ENCODE measurements at regions not wholly inside any gene's neighbourhood (a gene's known extent, or its start where the extent isn't known, plus 50 kb on each side); places are given as distances from the start of the nearest gene placed in this dataset.
"Not testable (repeated sequence)": the region's sequence is repeated elsewhere in the genome, so short reads cannot be mapped to it uniquely, and the experiment has no call there.

DNA sequence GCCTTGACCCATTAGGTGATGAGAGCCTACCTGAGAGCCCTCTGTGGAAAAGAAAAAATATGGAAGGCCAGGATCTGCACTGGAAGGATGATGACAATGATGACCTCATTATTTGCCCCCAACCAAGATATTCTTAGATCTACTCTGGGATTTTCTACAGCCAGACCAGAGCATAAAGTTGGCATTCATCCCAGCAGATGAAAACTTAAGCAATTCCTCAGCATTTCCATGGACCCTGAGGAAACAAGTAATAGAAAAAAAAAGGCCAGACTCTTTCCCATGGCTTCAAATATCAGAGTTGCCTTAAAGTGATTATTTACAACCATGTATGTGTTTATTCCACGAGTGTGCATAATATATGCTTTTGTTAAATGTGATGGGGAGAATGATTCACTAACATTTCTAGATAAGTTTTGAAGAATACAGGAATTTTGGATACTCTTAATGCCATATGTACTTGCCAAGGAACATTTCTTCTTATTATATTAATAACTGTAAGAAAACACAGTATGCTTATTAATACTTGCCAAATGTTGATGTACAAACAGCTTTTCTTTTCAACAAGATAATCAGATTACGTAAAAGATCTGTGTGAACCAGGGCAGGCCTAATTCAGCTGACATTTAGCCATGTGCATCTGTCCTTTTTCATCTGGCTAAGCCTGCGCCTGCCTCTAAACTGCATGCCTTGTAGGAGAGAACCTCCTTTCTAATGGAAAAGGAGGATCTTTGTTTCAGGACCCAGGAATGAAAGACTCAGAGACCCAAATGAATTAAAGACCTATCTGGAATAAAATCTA, 94.8 kb downstream of the ARRDC3 start:
- in situ Hi-C loops (cut with HindIII; ENCODE audit: low sequenced_read_pairs): no loop called here

DNA sequence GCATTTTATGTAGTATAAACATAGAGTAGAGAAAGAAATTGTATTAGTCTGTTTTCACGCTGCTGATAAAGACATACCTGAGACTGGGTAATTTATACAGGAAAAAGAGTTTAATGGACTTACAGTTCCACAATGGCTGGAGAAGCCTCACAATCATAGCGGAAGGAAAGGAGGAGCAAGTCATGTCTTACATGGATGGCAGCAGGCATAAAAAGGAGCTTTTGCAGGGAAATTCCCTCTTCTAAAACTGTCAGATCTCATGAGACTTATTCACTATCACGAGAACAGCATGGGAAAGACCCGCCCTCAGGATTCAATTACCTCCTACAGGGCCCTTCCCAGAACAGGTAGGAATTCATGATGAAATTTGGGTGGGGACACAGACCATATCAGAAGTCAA, 98.1 kb downstream of the ARRDC3 start:
- in situ Hi-C loops (cut with HindIII; ENCODE audit: low sequenced_read_pairs): not testable (repeated sequence)

DNA sequence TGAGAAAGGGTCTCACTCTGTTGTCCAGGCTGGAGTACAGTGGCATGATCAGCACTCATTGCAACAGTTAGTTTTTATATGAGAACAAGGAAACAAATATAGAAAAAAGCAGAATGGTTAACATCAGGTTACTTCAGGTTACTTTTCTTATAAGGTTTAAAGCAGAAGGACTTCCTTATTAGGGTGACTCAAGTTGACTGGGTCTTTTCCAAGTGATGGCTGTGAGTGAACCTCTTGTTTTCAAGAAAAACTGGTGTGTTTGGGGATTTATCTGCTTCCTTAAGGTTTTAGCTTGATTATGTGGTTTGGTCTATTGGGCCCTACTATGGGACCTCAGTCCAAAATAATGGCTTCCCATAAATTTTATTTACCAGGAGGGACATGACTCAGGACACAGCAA, 99.2 kb downstream of the ARRDC3 start:
- in situ Hi-C loops (cut with HindIII; ENCODE audit: low sequenced_read_pairs): loop anchor here (5.0 kb wide), 1 partner anchor 88 kb away; no protein-coding TSS in a partner anchor

DNA sequence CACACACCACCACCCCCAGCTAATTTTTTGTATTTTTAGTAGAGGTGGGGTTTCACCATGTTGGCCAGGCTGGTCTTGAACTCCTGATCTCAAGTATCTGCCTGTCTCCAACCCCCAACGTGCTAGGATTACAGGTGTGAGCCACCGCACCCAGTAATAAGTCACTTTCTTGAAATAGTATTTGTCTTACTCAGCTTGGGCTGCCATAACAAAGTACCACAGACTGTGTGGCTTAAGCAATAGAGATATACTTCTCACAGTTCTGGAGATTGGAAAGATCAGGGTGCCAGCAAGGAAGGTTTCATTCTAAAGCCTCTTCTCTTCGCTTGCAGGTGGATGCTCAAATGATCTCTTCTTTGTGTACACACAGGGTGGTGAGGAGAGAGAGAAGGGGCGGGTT, 99.8 kb downstream of the ARRDC3 start:
- in situ Hi-C loops (cut with HindIII; ENCODE audit: low sequenced_read_pairs): loop anchor here (5.0 kb wide), 1 partner anchor 89 kb away; no protein-coding TSS in a partner anchor

DNA sequence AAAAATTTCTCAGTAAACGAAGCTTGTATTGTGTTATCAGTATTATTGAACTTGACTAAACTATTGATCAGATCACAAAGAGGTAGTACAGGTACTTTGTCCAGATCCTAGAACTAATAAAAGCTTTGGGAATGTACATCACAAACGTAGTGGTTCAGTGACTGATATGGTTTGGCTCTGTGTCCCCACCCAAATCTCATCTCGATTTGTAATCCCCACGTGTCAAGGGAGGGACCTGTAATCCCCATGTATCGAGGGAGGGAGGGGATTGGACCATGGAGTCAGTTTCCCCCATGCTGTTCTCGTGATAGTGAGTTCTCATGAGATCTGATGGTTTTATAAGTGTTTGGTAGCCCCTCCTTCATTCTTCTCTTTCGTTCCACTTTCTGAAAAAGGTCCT, 100.9 kb downstream of the ARRDC3 start:
- in situ Hi-C loops (cut with HindIII; ENCODE audit: low sequenced_read_pairs): loop anchor here (5.0 kb wide), 1 partner anchor 90 kb away; no protein-coding TSS in a partner anchor

DNA sequence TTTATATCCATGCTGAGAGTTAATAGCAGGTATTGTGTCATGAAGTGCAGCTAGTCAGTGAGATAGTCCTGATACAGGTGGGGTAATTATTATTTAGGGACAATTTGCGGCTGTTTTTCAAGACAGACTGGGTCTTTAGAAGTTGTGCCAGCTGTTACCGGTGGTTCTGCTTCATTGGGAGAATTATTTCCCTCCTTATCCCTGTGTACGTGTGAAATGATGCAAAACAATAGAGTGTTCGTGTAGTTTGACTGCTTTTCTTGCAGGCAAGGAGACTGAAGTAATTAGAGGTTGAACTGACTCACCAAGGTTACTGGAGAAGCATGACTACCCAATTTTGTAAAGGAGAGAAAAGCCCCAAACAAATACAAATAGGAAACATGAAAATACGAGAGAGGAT, 101.7 kb downstream of the ARRDC3 start:
- in situ Hi-C loops (cut with HindIII; ENCODE audit: low sequenced_read_pairs): loop anchor here (5.0 kb wide), 1 partner anchor 91 kb away; no protein-coding TSS in a partner anchor

DNA sequence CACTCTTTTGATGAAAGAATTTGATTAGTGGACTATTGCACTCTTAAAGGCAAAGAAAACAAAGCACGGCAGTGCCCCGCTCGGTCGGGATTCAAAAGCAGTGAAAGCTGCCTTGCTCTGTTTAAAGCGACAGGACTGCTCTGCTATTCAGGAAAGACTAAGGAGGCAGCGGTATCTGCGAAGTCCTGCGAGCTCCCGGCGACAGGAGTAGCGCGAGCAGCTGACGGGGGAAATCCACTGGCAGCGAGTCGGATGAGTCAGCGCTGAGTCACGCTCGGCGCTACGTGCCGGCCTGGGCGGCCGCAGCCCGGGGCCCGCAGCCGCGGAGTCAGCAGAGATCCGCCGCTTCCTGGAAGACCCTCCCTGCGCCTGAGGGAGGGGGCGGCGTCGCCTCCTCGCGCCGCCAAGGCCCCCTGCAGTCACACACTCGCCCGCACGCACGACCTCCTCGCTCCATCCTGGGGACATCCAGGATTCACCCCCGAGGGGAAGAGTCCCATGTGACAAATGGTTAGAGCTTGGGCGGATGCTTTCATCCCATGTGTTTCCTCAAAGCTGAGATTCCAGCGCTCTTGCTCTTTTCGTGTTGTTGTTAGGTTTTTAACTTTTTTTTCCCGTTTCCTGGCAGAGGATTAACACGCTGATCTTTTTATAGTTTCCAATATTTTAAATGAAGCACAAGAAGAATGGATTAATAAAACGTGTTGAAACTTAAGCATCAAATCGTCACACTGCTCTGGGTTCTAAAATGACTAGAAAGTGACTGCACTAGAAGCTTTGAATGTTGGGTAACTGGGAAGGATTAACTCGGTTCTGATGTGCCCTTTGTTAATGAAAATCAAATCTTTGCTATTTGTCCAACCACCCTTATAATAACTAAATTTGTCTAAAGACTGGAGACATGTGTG, 102.5 kb downstream of the ARRDC3 start:
- in situ Hi-C loops (cut with HindIII; ENCODE audit: low sequenced_read_pairs): loop anchor here (5.0 kb wide), 1 partner anchor 92 kb away; no protein-coding TSS in a partner anchor

DNA sequence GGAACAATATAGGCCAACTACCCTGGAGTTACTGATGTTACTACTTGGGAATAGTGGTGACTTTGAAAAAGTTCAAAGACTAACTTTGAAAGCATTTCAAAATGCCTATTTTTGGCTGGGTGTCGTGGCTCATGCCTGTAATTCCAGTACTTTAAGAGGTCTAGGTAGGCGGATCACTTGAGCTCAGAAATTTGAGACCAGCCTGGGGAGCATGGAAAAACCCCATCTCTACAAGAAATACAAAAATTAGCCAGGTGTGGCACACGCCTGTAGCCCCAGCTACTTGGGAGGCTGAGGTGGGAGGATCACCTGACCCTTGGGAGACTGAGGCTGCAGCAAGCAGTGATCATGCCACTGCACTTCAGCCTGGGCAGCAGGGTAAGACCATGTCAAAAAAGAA, 105.3 kb downstream of the ARRDC3 start:
- in situ Hi-C loops (cut with HindIII; ENCODE audit: low sequenced_read_pairs): no loop called here

DNA sequence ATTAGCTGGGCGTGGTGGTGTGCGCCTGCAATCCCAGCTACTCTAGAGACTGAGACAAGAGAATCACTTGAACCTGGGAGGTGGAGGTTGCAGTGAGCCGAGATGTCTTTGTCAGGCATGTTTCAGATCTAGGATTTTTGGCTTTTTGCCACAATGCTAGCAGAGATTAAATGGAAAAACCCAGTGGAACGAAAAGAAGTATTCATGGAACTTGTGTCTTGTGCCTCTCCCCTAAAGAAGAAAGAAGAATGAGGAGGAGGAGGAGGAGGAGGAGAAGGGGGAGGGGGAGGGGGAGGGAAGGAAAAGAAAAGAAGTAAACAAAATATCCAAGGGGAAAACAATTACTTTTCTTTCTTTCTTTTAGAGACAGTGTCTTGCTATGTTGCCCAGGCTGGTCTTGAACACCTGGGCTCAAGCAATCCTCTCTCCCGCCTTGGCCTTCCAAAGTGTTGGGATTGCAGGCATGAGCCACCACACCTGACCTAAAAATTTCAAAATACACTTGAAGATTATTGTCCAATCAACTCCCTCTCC, 106.0 kb downstream of the ARRDC3 start:
- in situ Hi-C loops (cut with HindIII; ENCODE audit: low sequenced_read_pairs): no loop called here

DNA sequence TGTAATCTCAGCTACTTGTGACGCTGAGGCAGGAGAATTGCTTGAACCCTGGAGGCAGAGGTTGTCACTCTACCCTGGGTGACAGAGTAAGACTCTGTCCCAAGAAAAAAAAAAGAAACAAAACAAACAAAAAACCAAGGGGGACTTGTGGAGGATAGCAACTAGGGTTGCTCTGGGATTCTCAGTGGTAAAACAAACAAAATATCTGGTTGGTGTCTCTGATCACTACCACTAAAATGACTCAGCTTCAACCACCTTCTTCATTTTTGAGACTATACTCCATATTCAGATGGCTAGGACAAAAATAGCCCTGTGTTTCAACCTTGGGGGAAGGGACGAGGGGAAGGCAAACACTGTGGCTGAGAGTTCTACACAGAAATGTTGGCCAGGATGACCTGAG, 110.3 kb downstream of the ARRDC3 start:
- in situ Hi-C loops (cut with HindIII; ENCODE audit: low sequenced_read_pairs): no loop called here

DNA sequence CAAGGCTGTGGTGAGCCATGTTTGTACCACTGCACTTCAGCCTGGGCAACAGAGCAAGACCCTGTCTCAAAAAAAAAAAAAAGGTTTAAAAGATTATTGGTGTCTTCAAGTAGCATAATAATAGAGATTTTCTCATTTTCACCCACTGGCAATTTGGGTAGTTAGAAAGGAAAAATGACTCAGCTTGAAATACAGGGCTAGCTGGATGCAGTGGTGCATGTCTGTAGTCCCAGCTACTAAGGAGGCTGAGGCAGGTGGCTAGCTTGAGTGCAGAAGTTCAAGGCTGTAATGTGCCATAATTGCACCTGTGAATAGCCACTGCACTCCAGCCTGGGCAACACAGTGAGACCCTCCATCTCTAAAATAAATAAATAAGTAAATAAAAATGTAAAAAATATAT, 111.1 kb downstream of the ARRDC3 start:
- in situ Hi-C loops (cut with HindIII; ENCODE audit: low sequenced_read_pairs): no loop called here

DNA sequence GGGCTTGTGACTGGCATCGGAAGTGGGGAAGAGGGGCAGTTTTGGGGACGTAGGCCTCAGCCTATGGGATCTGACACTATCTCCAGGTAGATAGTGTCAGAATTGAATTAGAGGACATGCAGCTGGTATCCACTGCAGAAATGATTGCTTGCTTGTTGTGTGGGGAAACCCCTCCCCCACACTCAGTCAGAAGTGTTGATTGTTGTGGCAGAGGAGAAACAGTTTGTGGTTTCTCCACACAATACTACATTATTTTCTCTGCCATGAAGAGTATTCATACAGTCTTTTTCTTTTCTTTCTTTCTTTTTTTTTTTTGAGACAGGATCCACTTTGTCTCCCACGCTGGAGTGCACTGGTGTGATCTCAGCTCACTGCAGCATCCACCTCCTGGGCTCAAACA, 113.9 kb downstream of the ARRDC3 start:
- in situ Hi-C loops (cut with HindIII; ENCODE audit: low sequenced_read_pairs): no loop called here

DNA sequence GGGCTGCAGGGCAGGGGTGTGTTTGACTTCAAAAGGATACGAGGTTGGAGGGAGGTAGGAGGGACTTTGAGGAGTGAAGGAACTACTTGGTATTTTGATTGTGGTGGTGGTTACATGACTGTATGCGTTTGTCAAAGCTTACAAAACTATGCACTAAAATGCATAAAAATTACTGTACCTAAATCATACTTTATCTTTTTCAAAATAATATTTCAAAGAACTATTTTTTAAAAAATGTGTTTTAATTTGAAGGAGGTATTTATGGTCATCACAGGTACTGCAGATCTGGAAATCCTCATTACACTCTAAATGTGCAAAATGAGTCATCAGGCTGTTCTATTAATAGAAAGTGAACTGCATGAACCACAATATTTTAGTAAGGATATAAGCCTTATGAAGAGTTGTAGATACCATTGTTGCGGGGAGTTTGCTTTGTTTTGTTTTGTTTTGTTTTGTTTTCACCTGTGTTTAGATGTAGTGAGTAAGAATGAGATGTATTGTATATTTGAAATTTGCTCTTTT, 116.9 kb downstream of the ARRDC3 start:
- in situ Hi-C loops (cut with HindIII; ENCODE audit: low sequenced_read_pairs): no loop called here

DNA sequence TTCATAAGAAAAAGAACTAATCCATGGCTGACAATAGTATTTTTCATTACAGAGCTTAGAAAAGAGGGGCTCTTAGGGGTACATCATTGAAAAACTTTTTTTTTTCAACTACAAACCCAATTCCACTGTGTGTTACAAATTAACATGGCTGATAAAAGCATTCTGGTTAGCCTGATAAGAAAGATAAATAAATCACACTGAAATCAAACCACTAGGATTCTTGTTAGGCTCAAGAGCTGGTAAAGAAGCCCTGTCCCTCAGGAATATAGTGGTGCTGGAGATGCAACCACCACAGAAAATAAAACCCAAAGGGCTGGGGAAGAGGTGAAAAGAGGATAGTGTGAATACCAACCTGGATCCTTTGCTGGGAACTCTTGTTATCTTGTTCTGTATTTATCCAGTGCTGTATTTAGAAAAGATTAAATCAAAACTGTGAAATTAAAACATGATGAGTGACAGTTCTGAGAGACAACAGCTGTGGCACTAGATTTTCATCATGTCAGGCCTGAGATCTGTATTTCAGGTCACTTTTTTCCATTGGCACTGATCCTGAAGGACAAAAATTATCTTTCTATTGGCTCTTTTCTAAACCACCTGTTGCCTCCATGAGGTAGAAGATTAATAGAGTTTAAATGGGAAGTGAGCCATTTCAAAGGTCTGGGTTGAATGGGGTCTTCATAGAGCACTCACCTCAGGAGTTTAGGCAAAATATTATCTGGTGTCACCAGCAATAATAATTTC, 118.6 kb downstream of the ARRDC3 start:
- in situ Hi-C loops (cut with HindIII; ENCODE audit: low sequenced_read_pairs): no loop called here

DNA sequence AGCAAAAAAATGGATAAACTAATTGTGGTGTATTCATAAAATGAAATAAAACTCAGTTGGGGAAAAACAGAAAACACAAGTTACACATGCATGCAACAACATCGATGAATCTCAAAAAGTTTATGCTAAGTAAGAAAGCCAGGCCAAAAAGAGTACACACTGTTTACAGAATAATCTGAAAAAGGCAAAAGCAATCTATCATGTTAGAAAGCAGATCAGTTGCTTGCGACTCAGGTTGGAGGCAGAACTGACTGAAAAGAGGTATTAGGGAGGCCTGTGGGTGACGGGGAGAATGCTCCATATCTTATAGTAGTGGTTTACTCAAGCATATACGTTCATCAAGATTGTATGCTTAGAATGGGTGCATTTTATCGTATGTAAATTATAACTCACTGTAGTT, 119.2 kb downstream of the ARRDC3 start:
- in situ Hi-C loops (cut with HindIII; ENCODE audit: low sequenced_read_pairs): no loop called here

DNA sequence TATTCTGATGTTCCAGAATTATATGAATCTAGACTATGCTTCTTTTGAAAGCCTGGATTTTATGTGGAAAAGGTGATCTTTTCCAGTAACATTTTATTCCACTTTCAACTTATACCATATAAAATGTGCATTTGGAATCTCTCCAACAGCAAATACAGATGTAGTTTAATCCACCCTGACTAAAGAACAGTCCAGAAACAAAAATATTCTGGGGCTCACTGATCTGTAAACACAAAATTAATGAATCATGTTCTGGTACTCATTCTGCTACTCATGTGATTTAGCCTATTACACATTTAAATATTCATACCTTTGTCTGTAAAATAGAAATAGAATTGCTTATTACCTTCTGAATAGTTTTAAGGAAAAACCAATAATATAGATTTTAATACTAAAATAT, 125.8 kb downstream of the ARRDC3 start:
- in situ Hi-C loops (cut with HindIII; ENCODE audit: low sequenced_read_pairs): no loop called here

DNA sequence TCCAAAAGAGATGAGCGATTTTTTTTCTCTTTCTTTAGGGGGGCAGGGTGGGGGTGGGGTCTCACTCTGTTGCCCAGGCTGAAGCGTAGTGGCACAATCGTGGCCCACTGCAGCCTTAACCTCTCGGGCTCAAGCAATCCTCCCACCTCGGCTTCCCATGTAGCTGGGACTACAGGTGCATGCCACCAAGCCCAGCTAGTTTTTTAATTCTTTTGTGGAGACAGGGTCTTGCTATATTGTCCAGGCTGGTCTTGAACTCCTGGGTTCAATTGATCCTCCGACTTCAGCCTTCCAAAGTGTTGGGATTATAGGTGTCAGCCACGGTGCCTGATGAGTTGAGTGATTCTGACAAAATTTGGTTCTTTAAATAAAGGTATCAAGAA, 127.0 kb downstream of the ARRDC3 start:
- in situ Hi-C loops (cut with HindIII; ENCODE audit: low sequenced_read_pairs): no loop called here

DNA sequence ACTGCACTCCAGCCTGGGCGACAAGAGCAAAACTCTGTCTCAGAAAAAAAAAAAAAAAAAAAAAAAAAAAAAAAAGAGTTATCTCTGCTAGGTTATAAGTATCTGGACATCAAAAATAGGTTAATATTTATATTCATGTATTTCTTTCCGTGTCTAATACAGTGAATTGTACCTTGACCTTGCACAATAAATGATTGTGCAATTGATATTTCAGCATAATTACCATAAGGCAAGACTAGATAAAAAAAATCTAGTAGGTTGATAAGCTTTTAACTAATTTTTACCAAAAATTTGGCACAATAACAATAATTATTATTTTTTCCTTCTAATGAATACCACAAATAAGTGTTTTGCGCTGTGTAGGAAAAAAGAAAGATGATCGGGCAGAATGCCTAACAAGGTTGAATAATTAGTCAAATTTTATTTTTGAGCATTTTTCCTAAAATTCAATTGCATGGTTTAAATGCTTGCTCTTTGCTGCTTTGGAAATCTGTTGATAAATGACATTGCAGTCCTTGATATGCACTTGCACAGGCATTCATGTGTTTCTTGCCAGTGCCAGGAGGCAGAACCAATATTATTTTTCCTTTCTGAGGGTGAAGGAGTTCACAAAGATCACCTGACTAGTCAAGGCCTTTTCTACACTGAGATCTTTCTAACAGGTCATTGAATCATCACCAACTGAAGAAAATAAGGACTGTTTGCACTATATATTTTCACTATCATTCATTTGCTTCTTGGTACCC, 127.5 kb downstream of the ARRDC3 start:
- in situ Hi-C loops (cut with HindIII; ENCODE audit: low sequenced_read_pairs): no loop called here

DNA sequence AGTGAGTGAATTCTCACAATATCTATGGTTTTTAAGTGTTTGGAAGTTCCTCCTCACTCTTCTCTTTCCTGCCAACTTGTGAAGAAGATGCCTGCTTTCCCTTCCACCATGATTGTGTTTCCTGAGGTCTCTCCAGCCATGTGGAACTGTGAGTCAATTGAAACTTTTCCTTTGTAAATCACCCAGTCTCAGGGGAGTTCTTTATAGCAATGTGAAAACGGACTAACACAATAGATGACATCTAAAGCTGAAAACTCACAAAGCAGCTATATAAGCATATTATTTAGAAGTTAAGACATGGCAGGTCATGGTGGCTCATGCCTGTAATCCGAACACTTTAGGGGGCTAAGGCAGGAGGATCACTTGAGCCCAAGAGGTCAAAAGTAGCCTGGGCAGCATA, 130.2 kb downstream of the ARRDC3 start:
- in situ Hi-C loops (cut with HindIII; ENCODE audit: low sequenced_read_pairs): no loop called here

DNA sequence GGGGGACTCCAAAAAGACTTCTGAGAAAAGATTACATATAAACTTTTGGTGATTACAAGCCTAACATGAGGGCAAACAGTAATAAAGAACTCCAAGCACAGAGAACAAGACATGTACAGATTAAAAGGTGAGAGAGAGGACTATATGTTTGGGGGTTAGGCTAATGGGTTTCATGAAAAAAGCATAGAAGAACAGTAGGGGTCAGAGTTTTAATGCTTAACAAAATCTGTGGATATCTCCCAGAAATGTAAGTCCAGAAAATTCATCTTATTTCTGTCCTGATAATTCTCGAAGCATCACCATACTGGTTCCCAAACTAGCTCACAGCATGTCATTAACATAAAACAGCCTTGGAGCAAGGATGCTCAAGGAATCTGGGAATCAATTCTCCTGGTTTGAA, 137.2 kb downstream of the ARRDC3 start:
- in situ Hi-C loops (cut with HindIII; ENCODE audit: low sequenced_read_pairs): no loop called here
